Stimulated activated CD4-positive, alpha-beta T cell treated with anti-CD3 and anti-CD28 coated beads, Interleukin-12 subunit alpha, Interleukin-12 subunit beta, amount 100 ng/mL, for 4 hours (primary cell): ENCODE measurements at regions not wholly inside any gene's neighbourhood (a gene's known extent, or its start where the extent isn't known, plus 50 kb on each side); places are given as distances from the start of the nearest gene placed in this dataset.
"Not testable (repeated sequence)": the region's sequence is repeated elsewhere in the genome, so short reads cannot be mapped to it uniquely, and the experiment has no call there.

Experiments
- DNase-seq: peaks from one replicate; pipeline ENCODE4 v3.0.0-alpha.2; 2020

DNA sequence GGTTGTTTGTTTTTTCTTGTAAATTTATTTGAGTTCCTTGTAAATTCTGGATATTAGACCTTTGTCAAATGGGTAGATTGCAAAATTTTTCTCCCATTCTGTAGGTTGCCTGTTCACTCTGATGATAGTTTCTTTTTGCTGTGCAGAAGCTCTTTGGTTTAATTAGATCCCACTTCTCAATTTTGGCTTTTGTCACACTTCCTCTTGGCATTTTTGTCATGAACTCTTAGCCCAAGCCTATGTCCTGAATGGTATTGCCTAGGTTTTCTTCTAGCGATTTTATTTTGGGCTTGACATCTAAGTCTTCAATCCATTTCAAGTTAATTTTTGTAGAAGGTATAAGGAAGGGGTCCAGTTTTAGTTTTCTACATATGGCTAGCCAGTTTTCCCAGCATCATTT lies 82.8 kb upstream of the PHACTR1 start:
- not testable (repeated sequence) for DNase-seq

DNA sequence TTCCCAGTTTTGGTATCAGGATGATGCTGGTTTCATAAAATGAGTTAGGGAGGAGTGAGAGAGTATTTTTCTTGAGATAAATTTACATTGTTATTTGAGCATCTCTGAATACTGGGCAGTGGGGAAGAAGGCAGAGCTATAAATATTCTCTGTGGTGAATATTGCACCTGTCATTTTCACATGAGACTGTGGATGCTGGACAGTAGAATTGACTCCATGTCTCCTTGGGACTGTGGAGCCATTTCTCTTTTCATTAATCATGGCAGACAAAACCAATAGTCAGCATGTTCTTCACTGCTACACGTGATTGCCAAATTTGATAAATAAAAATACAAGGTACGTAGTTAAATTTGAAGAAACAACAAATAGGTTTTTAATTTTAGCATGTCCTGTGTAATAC lies 81.2 kb upstream of the PHACTR1 start:
- no peak for DNase-seq

GRCh38 chr6:12635813-12636212 lies 80.8 kb upstream of the PHACTR1 start:
- no peak for DNase-seq

DNA sequence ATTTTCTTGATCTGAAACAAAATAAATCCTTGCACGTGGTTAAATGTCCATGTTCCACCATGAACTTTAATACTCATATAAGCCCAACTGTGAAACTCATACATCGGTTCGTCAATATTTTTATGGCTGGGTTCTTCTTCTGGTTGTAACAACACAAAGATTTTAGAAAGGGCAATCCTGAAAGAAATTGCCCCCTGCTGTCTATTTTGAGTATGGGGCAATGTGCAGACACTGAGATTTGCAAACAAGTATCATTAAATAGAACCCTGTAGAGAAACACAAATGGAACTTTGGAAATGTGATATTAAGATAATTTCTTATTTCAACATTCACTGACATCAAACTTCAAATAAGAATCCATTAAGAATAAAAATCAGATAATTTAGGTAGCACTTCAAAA lies 80.2 kb upstream of the PHACTR1 start:
- no peak for DNase-seq

GRCh38 chr6:12637960-12638641 lies 78.5 kb upstream of the PHACTR1 start:
- DNase-seq = peak; percentile 20

- DNase-seq = no peak
Observed at GRCh38 chr6:12640438-12640837, 76.1 kb upstream of the PHACTR1 start.

GRCh38 chr6:12641785-12642184 lies 74.8 kb upstream of the PHACTR1 start:
- not testable (repeated sequence) for DNase-seq

DNA sequence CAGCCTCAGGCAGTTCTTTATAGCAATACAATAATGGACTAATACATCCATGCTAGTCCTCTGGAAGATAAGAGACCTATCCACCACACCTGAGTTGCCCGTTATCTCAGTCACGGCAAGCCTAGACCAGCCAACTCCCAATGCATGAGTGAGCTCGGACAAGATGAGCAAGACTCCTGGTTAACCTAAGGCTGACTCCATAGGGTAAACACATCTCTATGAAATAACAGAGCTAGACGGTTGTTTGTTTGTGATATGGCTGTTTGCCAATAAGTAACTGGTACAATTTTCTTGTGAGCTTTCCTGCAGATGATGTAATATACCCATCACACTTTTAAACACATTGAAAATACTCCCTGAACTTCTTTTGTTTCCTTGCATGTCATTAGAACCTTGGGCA lies 70.6 kb upstream of the PHACTR1 start:
- no peak for DNase-seq

DNA sequence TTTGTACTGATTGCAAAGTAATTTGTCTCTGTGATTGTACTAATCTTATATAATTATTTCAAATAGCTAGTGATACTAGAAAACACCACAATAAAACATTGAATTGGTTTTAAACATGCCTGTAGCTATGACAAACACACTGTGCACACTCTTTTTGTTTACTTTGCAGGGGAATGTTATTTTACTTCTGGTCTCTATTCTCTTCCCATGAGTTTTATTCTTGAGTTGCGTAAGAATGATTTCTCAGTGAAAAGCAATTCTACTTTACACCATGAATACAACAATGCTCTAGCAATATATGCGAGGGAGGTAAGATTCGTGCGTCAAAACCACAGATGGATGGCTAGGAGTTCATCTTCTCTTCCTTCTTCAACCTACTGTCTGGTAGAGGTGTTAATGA lies 68.4 kb upstream of the PHACTR1 start:
- no peak for DNase-seq

GRCh38 chr6:12649325-12649724 lies 67.2 kb upstream of the PHACTR1 start:
- no peak for DNase-seq

- no peak for DNase-seq
Observed at GRCh38 chr6:12653486-12653885, 63.1 kb upstream of the PHACTR1 start.

DNA sequence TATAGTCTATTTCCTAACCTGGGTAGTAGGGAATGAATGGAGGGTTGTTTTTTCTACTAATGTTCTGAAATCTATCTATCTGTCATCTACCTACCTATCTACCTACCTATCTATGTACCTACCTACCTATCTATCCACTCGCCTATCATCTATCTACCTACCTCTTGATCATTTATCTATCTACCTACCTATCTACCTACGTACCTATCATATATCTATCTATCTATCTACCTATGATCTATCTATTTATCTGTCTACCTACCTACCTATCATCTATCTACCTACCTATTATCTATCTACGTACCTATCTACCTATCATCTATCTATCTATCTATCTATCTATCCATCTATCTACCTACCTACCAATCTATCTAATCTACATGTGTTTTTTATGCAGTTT lies 62.5 kb upstream of the PHACTR1 start:
- DNase-seq = no peak

GRCh38 chr6:12654514-12654913 lies 62.1 kb upstream of the PHACTR1 start:
- DNase-seq = no peak

DNA sequence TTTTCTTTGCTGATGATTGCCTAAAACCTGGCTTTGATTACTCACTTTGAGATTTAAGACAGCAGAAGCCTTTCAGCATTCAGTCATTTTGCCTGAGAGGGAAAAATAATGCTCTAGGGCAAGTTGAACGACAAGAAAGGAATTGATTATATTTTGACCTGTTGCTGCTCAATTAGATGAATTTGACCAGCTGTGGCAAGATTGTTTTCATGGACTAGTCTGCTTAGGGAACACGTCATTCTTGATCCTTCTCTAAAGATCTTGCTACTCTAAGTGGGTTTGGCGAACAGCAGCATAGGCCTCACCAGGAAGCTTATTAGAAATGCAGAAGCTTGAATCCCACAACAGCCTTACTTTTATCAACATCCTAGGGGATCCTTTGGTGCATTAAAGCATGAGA lies 59.7 kb upstream of the PHACTR1 start:
- no peak for DNase-seq

GRCh38 chr6:12657884-12658283 lies 58.7 kb upstream of the PHACTR1 start:
- DNase-seq = no peak

DNA sequence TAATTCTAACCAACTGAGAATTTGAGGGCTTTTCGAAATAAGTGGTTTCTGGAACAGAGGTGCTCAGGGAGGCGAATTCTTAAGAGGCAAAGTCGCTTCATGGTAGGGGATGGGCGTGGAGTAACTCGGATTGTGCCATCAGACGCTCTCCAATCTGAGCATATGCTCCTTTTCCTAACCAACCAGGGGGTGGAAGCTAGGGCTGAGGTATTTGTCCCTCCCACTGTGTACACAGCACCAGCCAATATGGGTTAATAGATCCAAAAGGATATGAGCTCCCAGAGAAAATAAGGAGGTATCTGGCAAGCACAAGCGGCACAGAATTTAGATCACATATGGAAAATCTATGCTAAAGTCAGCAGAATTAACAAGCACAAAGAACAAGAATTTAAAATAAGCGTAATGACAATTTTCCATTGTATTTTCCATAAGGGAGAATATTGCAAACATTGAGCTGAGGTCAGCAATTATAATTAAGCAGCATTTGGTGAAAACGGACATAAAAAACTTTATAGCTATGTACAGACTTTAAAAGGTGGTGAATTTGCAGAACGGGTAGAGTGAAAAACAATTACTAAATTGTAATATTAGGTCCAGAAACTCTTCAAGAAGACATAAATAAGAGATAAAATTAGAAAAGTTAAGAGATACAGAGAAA lies 55.0 kb upstream of the PHACTR1 start:
- DNase-seq = no peak
